Body of pancreas (tissue), 4 donors: ENCODE measurements at regions not wholly inside any gene's neighbourhood (a gene's known extent, or its start where the extent isn't known, plus 50 kb on each side); places are given as distances from the start of the nearest gene placed in this dataset.

Source experiments
- ATAC-seq: fragments of 150-250 bp; one replicate; pipeline ENCODE4 v1.9.1; 2016
- DNase-seq, 4 donors: peaks; one replicate each; pipeline ENCODE4 v3.0.0-alpha.2; 2019
- H3K27ac ChIP-seq, 4 donors: fragments of 200-600 bp; sonication (generic); 1 replicate in 3 of 4; 2 replicates in 1 of 4; pipeline versions ENCODE4 v1.5.1 to v1.6.1; 2016 to 2019; ENCODE audit warnings: mild to moderate bottlenecking in 1 of 4, mixed read lengths in 1 of 4, moderate library complexity in 1 of 4
- H3K27me3 ChIP-seq, 2 donors: fragments of 200-600 bp; sonication (generic); one replicate each; pipeline ENCODE4 v1.6.0; 2016; ENCODE audit warnings: mild to moderate bottlenecking in 1 of 2
- H3K36me3 ChIP-seq, 2 donors: fragments of 200-600 bp; sonication (generic); replicated peaks in 1 of 2; 2 replicates each; pipeline ENCODE4 v1.5.1; 2016; ENCODE audit warnings: low read depth in 2 of 2; ENCODE audit not compliant: insufficient read depth in 1 of 2
- H3K4me1 ChIP-seq: fragments of 200-600 bp; sonication (generic); one replicate; pipeline ENCODE4 v1.6.0; 2016
- H3K4me3 ChIP-seq, 2 donors: fragments of 200-600 bp; sonication (generic); 1 replicate in 1 of 2; 2 replicates in 1 of 2; pipeline ENCODE4 v1.5.1; 2016 to 2019
- H3K9me3 ChIP-seq, 3 donors: fragments of 200-600 bp; sonication (generic); 1 replicate in 2 of 3; 2 replicates in 1 of 3; pipeline ENCODE4 v1.5.1; 2016
- CTCF ChIP-seq, 7 experiments: fragments of 450-650 bp in 4 of 7; fragments of 200-600 bp in 3 of 7; sonication (generic) in 3 of 7; IDR thresholded peaks; one replicate each; pipeline ENCODE4 v1.5.1; 2016 to 2019; ENCODE audit warnings: antibody characterized with exemption in 7 of 7
- POLR2A ChIP-seq, 3 donors: fragments of 450-650 bp; IDR thresholded peaks; one replicate each; pipeline ENCODE4 v1.6.1; 2016; ENCODE audit warnings: antibody characterized with exemption in 3 of 3, mild to moderate bottlenecking in 2 of 3
- WGBS, 2 donors: methylation state at CpG; one replicate each; pipeline ENCODE4 v1.1.5; 2017; 5-methylcytosine and 5-hydroxymethylcytosine counted together
- intact Hi-C: fragments of 100-400 bp; cut with DNase I; formaldehyde crosslinking; loops from one replicate; pipeline ENCODE4 v1.15.1; 2023

GRCh38 chr1:195529881-195530280 is 1078.4 kb downstream of the KCNT2 start:
- DNase-seq (no peak), ATAC-seq (no peak)
- Histone ChIP-seq H3K27me3 (no peaks in the 10 kb centered on the region), H3K27ac (no peak overlapping the region), H3K9me3 (no peaks in the 10 kb centered on the region), H3K4me1 (no peaks in the 10 kb centered on the region), H3K36me3 (no peaks in the 10 kb centered on the region), H3K4me3 (no peak overlapping the region)
- no peak for TF ChIP-seq POLR2A (IDR thresholded peaks at IDR 0.05)
- TF ChIP-seq CTCF (IDR thresholded peaks at IDR 0.05), result no peak
- WGBS, 2 donors, result 52 to 62% methylated on average over 1 of the region's 1 CpG
- intact Hi-C loops, result no loop called here

GRCh38 chr1:195520757-195521156 is 1087.5 kb downstream of the KCNT2 start:
- Histone ChIP-seq H3K9me3 (no peaks in the 10 kb centered on the region), H3K4me1 (no peaks in the 10 kb centered on the region), H3K27ac (no peak overlapping the region), H3K36me3 (no peaks in the 10 kb centered on the region), H3K4me3 (no peak overlapping the region), H3K27me3 (no peaks in the 10 kb centered on the region)
- DNase-seq (no peak), ATAC-seq (no peak)
- intact Hi-C loops, result no loop called here
- WGBS, 2 donors, result 49 to 51% methylated on average over 3 of the region's 3 CpGs
- TF ChIP-seq POLR2A (IDR thresholded peaks at IDR 0.05) (no peak), CTCF (IDR thresholded peaks at IDR 0.05) (no peak)

GRCh38 chr1:195516036-195516435 is 1092.2 kb downstream of the KCNT2 start:
- Histone ChIP-seq H3K36me3 (no peaks in the 10 kb centered on the region), H3K9me3 (no peaks in the 10 kb centered on the region), H3K27ac (no peak overlapping the region), H3K4me1 (no peaks in the 10 kb centered on the region), H3K27me3 (no peaks in the 10 kb centered on the region), H3K4me3 (no peak overlapping the region)
- ATAC-seq (no peak), DNase-seq (no peak)
- TF ChIP-seq CTCF (IDR thresholded peaks at IDR 0.05) (no peak), POLR2A (IDR thresholded peaks at IDR 0.05) (no peak)
- intact Hi-C loops, result no loop called here

- Histone ChIP-seq H3K27ac (no peak overlapping the region), H3K27me3 (no peaks in the 10 kb centered on the region), H3K4me1 (no peaks in the 10 kb centered on the region), H3K36me3 (no peaks in the 10 kb centered on the region), H3K4me3 (no peak overlapping the region), H3K9me3 (no peaks in the 10 kb centered on the region)
- DNase-seq (no peak), ATAC-seq (no peak)
- intact Hi-C loops, result no loop called here
- no peak for TF ChIP-seq CTCF (IDR thresholded peaks at IDR 0.05)
- TF ChIP-seq POLR2A (IDR thresholded peaks at IDR 0.05), result no peak
- WGBS, 2 donors, result 82 to 85% methylated on average over 1 of the region's 1 CpG
Observed at GRCh38 chr1:195511501-195511900, 1096.7 kb downstream of the KCNT2 start.

- DNase-seq, result no peak
- ATAC-seq, result no peak
- H3K9me3 ChIP-seq, result no peaks in the 10 kb centered on the region
- TF ChIP-seq POLR2A (IDR thresholded peaks at IDR 0.05), result no peak
- TF ChIP-seq CTCF (IDR thresholded peaks at IDR 0.05), result no peak
- no peak overlapping the region for H3K27ac ChIP-seq
- no peaks in the 10 kb centered on the region for H3K27me3 ChIP-seq
- H3K36me3 ChIP-seq, result no peaks in the 10 kb centered on the region
- intact Hi-C loops, result no loop called here
- no peaks in the 10 kb centered on the region for H3K4me1 ChIP-seq
- WGBS, 2 donors, result 57 to 59% methylated on average over 2 of the region's 2 CpGs
- H3K4me3 ChIP-seq, result no peak overlapping the region
Observed at GRCh38 chr1:195501118-195501517, 1107.1 kb downstream of the KCNT2 start.
